Ishikawa (cell line): ENCODE measurements at regions not wholly inside any gene's neighbourhood (a gene's known extent, or its start where the extent isn't known, plus 50 kb on each side); places are given as distances from the start of the nearest gene placed in this dataset.

Experiments used
- CEBPB ChIP-seq: IDR thresholded peaks from 2 replicates; pipeline ENCODE4 v1.6.1; 2012
- CREB1 ChIP-seq: IDR thresholded peaks from 2 replicates; pipeline ENCODE4 v1.6.1; 2012; ENCODE audit warnings: low read depth
- EGR1 ChIP-seq: IDR thresholded peaks from 2 replicates; pipeline ENCODE4 v1.6.1; 2012
- EP300 ChIP-seq: IDR thresholded peaks from 2 replicates; pipeline ENCODE4 v1.6.1; 2012; ENCODE audit warnings: borderline replicate concordance
- FOXM1 ChIP-seq: IDR thresholded peaks from 2 replicates; pipeline ENCODE4 v1.6.1; 2012; ENCODE audit warnings: low read depth, borderline replicate concordance
- MAX ChIP-seq: IDR thresholded peaks from 2 replicates; pipeline ENCODE4 v1.6.1; 2012
- NFIC ChIP-seq: IDR thresholded peaks from 2 replicates; pipeline ENCODE4 v1.6.1; 2012
- RAD21 ChIP-seq: IDR thresholded peaks from 2 replicates; pipeline ENCODE4 v1.6.1; 2012; ENCODE audit warnings: low read depth
- REST ChIP-seq: IDR thresholded peaks from 2 replicates; pipeline ENCODE4 v1.6.1; 2012; ENCODE audit warnings: low read depth, mild to moderate bottlenecking
- TAF1 ChIP-seq: IDR thresholded peaks from 2 replicates; pipeline ENCODE4 v1.6.1; 2012; ENCODE audit warnings: low read depth, mild to moderate bottlenecking
- TCF12 ChIP-seq: IDR thresholded peaks from 2 replicates; pipeline ENCODE4 v1.6.1; 2012; ENCODE audit warnings: low read depth
- TEAD4 ChIP-seq: IDR thresholded peaks from 2 replicates; pipeline ENCODE4 v1.6.1; 2012
- USF1 ChIP-seq: IDR thresholded peaks from 2 replicates; pipeline ENCODE4 v1.6.1; 2012
- YY1 ChIP-seq: IDR thresholded peaks from 2 replicates; pipeline ENCODE4 v1.6.1; 2012; ENCODE audit warnings: low read depth
- ZBTB7A ChIP-seq: IDR thresholded peaks from 2 replicates; pipeline ENCODE4 v1.6.1; 2012; ENCODE audit warnings: low read depth

- TF ChIP-seq TEAD4 (no peak), CEBPB (no peak), NFIC (no peak), REST (no peak), TAF1 (no peak), RAD21 (no peak), TCF12 (no peak), ZBTB7A (no peak), CREB1 (no peak), FOXM1 (no peak)
These were observed 649.8 kb downstream of the CETN3 start for GRCh38 chr5:89759802-89760201.

GRCh38 chr5:89758146-89758545 is 651.4 kb downstream of the CETN3 start:
- TF ChIP-seq REST: no peak
- TF ChIP-seq EP300: no peak
- TF ChIP-seq ZBTB7A: no peak
- no peak for TF ChIP-seq TAF1

- TF ChIP-seq TEAD4 (no peak), CEBPB (no peak), REST (no peak), MAX (no peak), CREB1 (no peak), RAD21 (no peak), TCF12 (no peak), EGR1 (no peak), FOXM1 (no peak), NFIC (no peak), TAF1 (no peak), ZBTB7A (no peak), USF1 (no peak), EP300 (no peak)
These were observed 652.6 kb downstream of the CETN3 start for GRCh38 chr5:89756955-89757354.

- TF ChIP-seq EP300 (no peak), CREB1 (no peak), EGR1 (no peak), MAX (no peak), ZBTB7A (no peak), NFIC (no peak), TAF1 (no peak), FOXM1 (no peak), USF1 (no peak), YY1 (no peak), REST (no peak), TCF12 (no peak), TEAD4 (no peak), RAD21 (no peak)
These were observed 654.5 kb downstream of the CETN3 start for GRCh38 chr5:89755024-89755423.
